ENCODE measurements at regions not wholly inside any gene's neighbourhood (a gene's known extent, or its start where the extent isn't known, plus 50 kb on each side); places are given as distances from the start of the nearest gene placed in this dataset.
"Not testable (repeated sequence)": the region's sequence is repeated elsewhere in the genome, so short reads cannot be mapped to it uniquely, and the experiment has no call there.

GRCh38 chr22:44622147-44622427 is 79.9 kb upstream of the PRR5 start:
- DNase-seq (ENCODE audit: low read depth): peak; percentile 28
- H3K4me3 ChIP-seq (ENCODE audit: low read length): no peak overlapping the region
- TF ChIP-seq CTCF (IDR thresholded peaks at IDR 0.05; ENCODE audit: insufficient read depth, low read depth, low read length, missing control alignments): no peak

- no peak for TF ChIP-seq CTCF (IDR thresholded peaks at IDR 0.05; ENCODE audit: insufficient read depth, low read depth, low read length, missing control alignments)
Measured at GRCh38 chr22:44621401-44622146, 80.4 kb upstream of the PRR5 start.

GRCh38 chr22:44620841-44621257 is 81.2 kb upstream of the PRR5 start:
- no peak for TF ChIP-seq CTCF (IDR thresholded peaks at IDR 0.05; ENCODE audit: insufficient read depth, low read depth, low read length, missing control alignments)
- H3K4me3 ChIP-seq (ENCODE audit: low read length): no peak overlapping the region
- no peak for DNase-seq (ENCODE audit: low read depth)

More at GRCh38 chr22:44621401-44622146, 80.4 kb upstream of the PRR5 start:
- DNase-seq (ENCODE audit: low read depth): no peak
- no peak overlapping the region for H3K4me3 ChIP-seq (ENCODE audit: low read length)

- DNase-seq (ENCODE audit: low read depth): peak; percentile 30
- no peak for TF ChIP-seq CTCF (IDR thresholded peaks at IDR 0.05; ENCODE audit: insufficient read depth, low read depth, low read length, missing control alignments)
- no peak overlapping the region for H3K4me3 ChIP-seq (ENCODE audit: low read length)
Measured at GRCh38 chr22:44620129-44620840, 81.7 kb upstream of the PRR5 start.

GRCh38 chr22:44619560-44620128 is 82.4 kb upstream of the PRR5 start:
- not testable (repeated sequence) for DNase-seq (ENCODE audit: low read depth); H3K4me3 ChIP-seq (ENCODE audit: low read length)

- H3K4me3 ChIP-seq (ENCODE audit: low read length); DNase-seq (ENCODE audit: low read depth): not testable (repeated sequence)
Measured at GRCh38 chr22:44618910-44619309, 83.1 kb upstream of the PRR5 start.

- no peak overlapping the region for H3K4me3 ChIP-seq (ENCODE audit: low read length)
- DNase-seq (ENCODE audit: low read depth): no peak
- no peak for TF ChIP-seq CTCF (IDR thresholded peaks at IDR 0.05; ENCODE audit: insufficient read depth, low read depth, low read length, missing control alignments)
Measured at GRCh38 chr22:44618400-44618799, 83.6 kb upstream of the PRR5 start.

- no peak overlapping the region for H3K4me3 ChIP-seq (ENCODE audit: low read length)
- DNase-seq (ENCODE audit: low read depth): no peak
- TF ChIP-seq CTCF (IDR thresholded peaks at IDR 0.05; ENCODE audit: insufficient read depth, low read depth, low read length, missing control alignments): no peak
Measured at GRCh38 chr22:44617828-44618227, 84.2 kb upstream of the PRR5 start.
